GM21526 (cell line): ENCODE measurements at regions not wholly inside any gene's neighbourhood (a gene's known extent, or its start where the extent isn't known, plus 50 kb on each side); places are given as distances from the start of the nearest gene placed in this dataset.

Experiments used
- ATAC-seq: cut with Tn5 transposase; IDR thresholded peaks from one replicate; pipeline ENCODE4 v1.9.1; 2021; ENCODE audit warnings: moderate library complexity; ENCODE audit not compliant: unreplicated experiment, low FRiP score

DNA sequence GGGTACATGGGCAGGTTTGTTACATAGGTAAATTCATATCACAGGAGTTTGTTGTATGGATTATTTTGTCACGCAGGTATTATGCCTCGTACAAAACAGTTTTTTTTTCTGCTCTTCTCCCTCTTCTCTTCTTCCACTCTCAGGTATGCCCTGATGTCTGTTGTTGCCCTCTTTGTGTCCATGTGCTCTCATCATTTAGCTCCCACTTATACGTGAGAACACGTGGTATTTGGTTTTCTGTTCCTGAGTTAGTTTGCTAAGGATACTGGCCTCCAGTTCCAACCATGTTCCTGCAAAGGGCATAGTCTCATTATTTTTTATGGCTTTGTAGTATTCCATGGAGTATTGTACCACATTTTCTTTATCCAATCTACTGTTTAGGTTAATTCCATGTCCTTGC lies 65.7 kb downstream of the UNC5CL start:
- ATAC-seq: no peak

DNA sequence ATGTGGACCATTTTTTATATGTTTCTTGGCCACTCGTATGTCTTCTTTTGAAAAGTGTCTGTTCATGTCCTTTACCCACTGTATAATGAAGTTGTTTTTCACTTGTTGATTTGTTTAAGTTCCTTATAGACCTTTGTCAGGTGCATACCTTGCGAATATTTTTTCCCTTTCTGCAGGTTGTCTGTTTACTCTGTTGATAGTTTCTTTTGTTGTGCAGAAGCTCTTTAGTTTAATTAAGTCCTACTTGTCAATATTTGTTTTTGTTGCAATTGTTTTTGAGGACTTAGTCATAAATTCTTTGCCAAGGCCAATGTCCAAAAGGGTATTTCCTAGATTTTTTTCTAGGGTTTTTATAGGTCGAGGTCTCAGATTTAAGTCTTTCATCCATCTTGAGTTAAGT lies 66.2 kb downstream of the UNC5CL start:
- no peak for ATAC-seq

- ATAC-seq: no peak
Observed at GRCh38 chr6:40972190-40972589, 66.8 kb downstream of the UNC5CL start.

DNA sequence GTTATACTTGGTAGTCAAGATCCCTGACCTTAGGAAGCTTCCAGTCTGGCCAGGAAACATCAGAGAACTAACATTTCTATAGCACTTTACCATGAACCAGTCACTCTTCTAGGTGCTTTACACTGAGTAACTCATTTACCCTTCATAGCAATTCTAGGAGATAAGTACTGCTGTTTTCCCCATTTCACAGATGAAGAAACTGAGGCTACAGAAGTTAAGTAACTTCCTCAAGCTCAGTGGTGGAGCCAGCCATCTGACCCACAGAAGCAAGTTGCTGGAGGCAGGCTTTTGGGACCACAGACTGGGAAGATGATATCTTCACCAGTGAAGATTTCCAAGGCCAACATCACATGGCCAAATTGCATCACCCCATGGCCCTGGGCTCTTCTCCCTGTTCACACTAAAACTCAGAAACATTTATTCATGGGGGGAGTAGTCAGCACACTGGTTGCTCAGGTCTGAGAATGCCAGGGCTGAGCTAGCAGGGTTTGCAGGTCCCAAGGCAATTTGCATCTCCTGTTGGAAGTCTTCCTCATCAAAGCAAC lies 70.3 kb downstream of the UNC5CL start:
- ATAC-seq: no peak

DNA sequence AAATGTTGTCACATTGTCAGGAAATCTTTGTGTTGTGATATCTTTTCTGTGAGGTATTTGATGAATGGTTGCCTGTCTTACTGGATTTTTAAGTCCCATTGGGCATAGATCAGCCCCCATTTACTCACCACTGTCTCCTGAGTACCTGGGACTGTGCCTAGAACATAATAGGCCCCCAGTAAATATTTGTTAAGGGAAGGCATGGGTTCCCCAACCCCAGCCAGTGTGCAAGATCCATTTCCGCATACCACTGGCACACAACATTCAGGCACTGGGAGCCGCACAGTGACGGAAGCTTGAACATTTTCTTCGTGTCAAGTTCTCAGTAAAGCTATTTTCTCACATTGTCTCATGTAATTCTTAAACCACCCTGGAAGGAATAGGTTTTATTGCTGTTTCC lies 72.2 kb downstream of the UNC5CL start:
- no peak for ATAC-seq

GRCh38 chr6:40965046-40965445 lies 74.0 kb downstream of the UNC5CL start:
- no peak for ATAC-seq

DNA sequence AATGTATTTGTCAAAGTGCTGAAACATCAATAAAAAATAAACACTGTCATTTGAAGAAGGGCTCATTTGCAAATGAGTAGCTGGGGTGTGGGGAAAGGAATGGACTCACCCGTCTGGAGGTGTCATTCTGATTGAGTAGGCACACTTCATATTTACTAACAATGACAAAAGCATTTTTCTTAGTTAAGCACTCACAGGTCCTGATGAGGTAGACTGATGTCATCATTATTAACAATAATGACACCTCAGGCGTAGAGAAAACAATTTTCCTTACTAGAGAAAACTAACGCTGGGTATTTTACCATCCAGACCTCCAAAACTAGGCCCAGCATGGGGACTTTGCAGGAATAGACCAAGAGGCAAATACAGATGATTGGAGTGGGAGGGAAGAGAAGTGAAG lies 76.0 kb downstream of the UNC5CL start:
- ATAC-seq: no peak

- no peak for ATAC-seq
Observed at GRCh38 chr6:40962241-40962640, 76.8 kb downstream of the UNC5CL start.

- ATAC-seq: no peak
Observed at GRCh38 chr6:40961831-40962230, 77.2 kb downstream of the UNC5CL start.

- no peak for ATAC-seq
Observed at GRCh38 chr6:40960742-40961430, 78.1 kb downstream of the UNC5CL start.

DNA sequence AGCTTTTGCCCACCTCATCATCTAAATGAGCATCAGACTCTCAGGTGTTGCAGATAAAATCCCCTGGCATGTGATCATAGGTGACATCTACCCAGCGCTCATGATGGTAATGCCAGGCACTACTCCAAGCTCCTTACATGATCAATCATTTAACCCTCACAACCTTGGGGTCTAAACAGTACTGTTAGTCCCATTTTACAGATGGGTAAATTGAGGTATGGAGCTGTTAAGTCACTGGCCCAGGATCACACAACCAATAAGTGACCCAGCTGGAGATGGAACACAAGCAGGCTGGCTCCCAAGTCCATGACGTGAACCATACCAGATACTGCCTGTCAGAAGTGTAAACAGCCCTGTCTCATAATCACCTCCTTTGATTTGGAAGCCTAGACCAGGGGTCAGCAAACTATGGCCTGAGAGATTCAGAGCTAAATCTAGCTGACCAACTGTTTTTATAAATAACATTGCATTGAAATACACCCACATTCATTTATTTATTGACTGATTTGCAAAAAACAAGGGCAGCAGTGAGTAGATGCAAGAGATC lies 79.2 kb downstream of the UNC5CL start:
- no peak for ATAC-seq

- ATAC-seq: no peak
Observed at GRCh38 chr6:40958738-40959137, 80.3 kb downstream of the UNC5CL start.

DNA sequence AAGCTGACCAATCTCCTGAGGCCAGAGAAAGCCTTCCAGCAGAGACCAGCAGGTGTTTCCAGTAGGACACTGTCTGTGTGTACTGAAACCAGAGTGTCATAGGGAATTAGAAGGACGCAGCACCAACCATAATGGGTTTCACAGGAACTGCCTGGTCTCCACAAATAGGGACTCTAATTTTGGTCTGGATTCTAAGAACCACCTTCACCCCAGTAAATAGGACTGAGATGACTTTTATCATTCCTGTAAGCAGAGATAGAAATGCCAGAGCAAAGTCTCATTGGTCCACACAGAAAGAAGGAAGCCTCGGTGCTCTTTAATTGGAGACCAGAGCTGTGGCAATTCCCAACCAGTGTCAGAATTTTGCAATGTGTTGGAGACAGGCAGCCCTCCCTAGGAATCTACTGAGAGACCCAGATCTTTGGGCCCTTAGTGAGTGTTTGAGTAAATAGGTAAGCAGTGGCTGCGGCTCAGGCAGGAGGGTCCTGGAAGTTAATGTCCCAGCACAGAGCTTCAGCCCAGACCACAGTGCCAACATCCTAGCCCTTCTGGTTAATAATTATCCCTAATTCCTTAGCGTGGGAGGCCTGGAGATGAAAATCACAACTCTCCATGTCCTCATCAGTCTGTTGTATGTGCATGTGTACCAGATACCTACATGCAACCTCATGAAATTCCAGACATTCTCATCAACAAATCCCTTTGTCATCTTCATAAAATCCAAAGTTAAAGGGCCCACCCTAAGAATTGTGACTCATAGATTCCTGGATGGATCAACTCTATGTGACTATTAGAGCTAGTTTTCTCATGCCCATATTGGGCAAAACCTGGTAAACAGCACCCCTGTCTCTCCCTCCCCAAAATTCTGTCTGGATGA lies 81.2 kb downstream of the UNC5CL start:
- no peak for ATAC-seq

DNA sequence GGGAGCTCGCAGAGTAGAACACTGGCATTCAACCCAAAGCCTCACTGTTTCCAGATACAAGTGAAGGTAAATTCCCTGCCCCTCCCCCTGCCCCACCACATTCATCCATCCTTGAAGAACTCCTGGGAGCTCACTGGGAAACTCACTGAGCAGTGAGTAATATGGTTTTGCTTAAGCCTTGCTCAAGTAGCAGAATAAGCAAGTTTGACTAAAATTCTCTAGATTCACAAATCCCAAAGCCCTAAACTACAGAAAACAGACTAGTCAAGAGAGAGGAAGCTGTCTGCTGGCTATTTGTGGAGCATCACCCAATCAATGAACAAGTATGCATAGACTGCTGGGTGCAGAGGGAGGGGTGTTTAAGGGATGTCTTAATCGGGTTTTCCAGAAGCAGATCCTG lies 82.1 kb downstream of the UNC5CL start:
- no peak for ATAC-seq

- ATAC-seq: no peak
Observed at GRCh38 chr6:40955178-40955545, 83.9 kb downstream of the UNC5CL start.

DNA sequence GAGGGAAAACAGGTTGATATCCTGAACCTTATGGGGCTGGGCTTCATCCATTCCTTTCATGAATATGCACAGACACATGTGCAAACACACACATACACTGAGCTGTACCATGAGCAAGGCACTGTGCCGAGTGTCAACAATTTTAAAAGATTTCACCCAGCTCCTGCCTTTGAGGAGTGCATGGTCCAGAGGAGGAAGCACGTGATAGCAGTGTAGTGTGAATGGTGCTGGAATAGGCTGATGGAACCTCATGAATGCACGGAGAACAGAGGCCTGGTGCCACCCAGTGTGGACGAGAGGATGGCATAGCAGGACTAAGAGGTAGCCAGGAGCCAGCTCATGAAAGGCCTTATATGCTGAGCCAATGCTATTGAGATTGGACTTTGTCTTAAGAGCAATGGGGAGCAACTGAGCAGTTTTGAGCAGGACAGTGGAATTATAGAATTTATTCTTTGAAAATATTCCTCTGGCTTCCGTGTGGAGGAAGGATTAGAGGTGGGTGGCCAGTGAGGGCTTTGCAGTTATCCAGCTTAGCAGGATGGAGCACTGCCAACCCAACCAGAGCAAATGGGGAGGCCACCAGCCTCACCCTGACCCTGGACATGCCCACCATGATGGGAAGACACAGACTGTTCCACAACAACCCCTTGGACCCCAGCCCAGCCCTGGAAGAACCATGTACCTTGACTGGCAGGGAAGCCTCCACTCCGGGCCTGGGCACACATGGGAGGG lies 84.4 kb downstream of the UNC5CL start:
- no peak for ATAC-seq

- ATAC-seq: no peak
Observed at GRCh38 chr6:40953486-40953885, 85.5 kb downstream of the UNC5CL start.

GRCh38 chr6:40950986-40951698 lies 87.9 kb downstream of the UNC5CL start:
- ATAC-seq: no peak

DNA sequence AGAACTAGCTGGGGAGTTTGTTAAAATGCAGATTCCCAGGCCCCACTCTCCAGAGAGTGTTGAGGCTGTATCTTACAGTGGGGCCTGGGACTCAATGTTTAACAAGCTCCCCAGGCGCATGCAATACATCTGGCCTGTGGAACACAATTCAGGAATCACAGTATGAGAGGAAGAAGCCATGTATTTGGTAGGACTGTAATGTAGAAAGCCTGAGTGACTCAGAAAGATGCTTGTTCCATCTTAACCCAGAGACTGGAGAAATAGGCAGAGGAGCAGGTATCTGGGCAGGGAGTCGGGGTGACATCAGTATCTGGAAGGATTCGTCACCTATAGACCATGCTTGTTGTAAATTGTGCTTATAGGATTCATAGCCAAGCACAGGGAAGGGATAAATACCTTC lies 90.5 kb downstream of the UNC5CL start:
- no peak for ATAC-seq

DNA sequence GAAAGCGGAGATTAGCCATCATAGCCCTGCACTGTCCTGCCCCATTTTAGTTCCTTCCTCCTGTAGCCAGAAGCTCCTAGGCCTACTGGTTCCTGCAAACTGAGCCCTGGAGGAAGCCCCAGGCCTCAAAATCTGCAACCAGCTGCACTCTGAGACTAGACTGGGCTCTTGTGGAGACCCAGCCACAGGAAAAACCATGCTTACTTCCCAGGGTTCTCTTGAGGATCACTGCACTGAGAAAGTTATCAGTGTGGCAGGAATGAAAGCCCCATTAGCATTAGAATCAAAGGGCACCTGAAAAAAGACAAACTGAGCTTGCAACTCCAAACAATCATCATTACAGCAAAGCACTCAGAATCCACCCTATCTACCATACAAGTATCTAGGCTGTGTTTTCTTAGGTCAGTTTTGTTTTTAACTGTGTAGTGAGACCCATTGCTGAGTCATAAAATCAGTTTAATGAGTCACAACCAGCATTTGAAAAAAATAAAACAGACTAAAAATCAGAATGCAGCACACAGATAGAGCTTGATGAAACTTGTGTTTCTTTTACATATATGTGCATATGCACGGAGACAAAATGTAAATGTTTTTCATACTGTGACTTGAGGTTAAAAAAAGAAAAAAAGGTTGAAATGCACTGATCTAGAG lies 91.0 kb downstream of the UNC5CL start:
- ATAC-seq: no peak
